Gastroesophageal sphincter (tissue), 3 donors: ENCODE measurements at regions not wholly inside any gene's neighbourhood (a gene's known extent, or its start where the extent isn't known, plus 50 kb on each side); places are given as distances from the start of the nearest gene placed in this dataset.

Experiments used
- EP300 ChIP-seq: sonication (generic); formaldehyde crosslinking; IDR thresholded peaks from one replicate; pipeline ENCODE4 v1.6.1; 2017; ENCODE audit warnings: antibody characterized with exemption, mild to moderate bottlenecking
- POLR2A ChIP-seq, 2 donors: fragments of 450-650 bp; IDR thresholded peaks; one replicate each; pipeline ENCODE4 v1.6.1; 2017; ENCODE audit warnings: antibody characterized with exemption in 2 of 2, mild to moderate bottlenecking in 2 of 2, moderate library complexity in 1 of 2
- TF ChIP-seq, protein P1 (sequence below), 4 experiments: fragments of 200-600 bp in 2 of 4; fragments of 450-650 bp in 2 of 4; sonication (generic) in 1 of 4; IDR thresholded peaks; one replicate each; pipeline ENCODE4 v1.5.1; 2017 to 2019; ENCODE audit warnings: antibody characterized with exemption in 4 of 4, mild to moderate bottlenecking in 2 of 4, moderate library complexity in 2 of 4

DNA sequence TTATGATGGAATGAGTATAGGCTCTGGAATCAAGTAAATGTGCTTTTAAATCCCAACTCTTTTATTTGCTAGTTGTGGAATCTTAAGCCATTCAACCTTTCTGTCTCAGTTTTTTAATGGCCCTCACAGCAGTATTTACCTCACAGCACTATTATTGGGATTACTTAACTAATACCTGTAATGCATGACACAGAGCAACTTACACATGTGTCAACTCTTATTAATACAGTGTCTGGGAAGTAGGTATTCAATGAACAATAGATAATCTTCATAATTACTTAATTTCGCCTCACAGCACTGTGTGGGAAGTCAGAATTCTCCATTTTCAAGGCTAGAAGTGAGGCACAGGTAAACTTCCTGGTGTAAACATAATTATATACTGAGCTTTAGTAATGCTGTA lies 149.7 kb upstream of the NUDT6 start:
- TF ChIP-seq EP300 (no peak), POLR2A (IDR thresholded peaks at IDR 0.05) (no peak)
- TF ChIP-seq, protein P1, sequence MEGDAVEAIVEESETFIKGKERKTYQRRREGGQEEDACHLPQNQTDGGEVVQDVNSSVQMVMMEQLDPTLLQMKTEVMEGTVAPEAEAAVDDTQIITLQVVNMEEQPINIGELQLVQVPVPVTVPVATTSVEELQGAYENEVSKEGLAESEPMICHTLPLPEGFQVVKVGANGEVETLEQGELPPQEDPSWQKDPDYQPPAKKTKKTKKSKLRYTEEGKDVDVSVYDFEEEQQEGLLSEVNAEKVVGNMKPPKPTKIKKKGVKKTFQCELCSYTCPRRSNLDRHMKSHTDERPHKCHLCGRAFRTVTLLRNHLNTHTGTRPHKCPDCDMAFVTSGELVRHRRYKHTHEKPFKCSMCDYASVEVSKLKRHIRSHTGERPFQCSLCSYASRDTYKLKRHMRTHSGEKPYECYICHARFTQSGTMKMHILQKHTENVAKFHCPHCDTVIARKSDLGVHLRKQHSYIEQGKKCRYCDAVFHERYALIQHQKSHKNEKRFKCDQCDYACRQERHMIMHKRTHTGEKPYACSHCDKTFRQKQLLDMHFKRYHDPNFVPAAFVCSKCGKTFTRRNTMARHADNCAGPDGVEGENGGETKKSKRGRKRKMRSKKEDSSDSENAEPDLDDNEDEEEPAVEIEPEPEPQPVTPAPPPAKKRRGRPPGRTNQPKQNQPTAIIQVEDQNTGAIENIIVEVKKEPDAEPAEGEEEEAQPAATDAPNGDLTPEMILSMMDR (IDR thresholded peaks at IDR 0.05): no peak
